NCI-H1436 (cell line): ENCODE measurements at regions not wholly inside any gene's neighbourhood (a gene's known extent, or its start where the extent isn't known, plus 50 kb on each side); places are given as distances from the start of the nearest gene placed in this dataset.

ENCODE experiments used
- DNase-seq: peaks from one replicate; lab custom pipeline; 2025; lab: John Stamatoyannopoulos, UW

GRCh38 chr17:33977729-33978514 is 277.2 kb upstream of the CCL2 start:
- no peak for DNase-seq

- no peak for DNase-seq
These were observed 276.2 kb upstream of the CCL2 start for GRCh38 chr17:33978889-33979288.

GRCh38 chr17:33980193-33980592 is 274.9 kb upstream of the CCL2 start:
- no peak for DNase-seq

- DNase-seq: peak; percentile 80
These were observed 273.1 kb upstream of the CCL2 start for GRCh38 chr17:33981711-33982601.

- DNase-seq: no peak
These were observed 272.2 kb upstream of the CCL2 start for GRCh38 chr17:33982909-33983308.

GRCh38 chr17:33983824-33984574 is 271.1 kb upstream of the CCL2 start:
- DNase-seq: no peak

DNA sequence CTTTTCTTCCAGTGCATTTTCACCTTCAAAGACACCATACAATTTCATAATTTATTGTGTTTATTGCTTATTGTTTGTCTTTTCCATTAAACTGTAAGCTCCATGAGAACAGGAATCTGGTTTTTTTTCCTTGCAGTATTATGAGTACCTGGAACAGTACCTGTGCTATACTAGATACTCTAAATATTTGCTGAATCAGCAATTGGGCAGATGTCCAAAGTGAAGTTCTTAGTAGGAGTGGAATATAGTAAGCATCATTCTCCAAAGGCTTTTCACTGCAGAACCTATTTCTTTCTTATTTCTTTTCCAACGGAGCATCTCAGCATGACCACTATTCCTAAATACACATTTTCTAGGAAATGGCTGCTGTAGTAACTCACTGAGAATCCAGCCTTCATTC is 269.0 kb upstream of the CCL2 start:
- DNase-seq: no peak

DNA sequence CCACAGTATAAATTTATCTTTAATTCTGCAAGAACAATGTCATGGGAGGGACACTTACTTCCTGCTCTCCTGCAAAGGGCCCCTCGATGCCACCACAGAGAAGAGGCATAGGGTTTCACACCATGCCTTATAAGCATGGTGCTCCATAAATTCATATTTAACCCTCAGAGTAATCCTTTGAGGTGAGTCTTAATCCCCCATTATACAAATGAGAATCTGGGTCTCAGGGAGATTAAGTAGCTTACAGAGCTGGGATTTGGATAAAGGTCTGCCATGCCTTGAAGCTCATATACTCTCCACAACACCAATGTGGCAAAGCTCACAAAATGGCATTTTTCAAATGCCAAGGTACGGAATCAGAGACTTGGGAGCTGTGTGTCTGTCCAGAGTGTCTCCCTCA is 268.5 kb upstream of the CCL2 start:
- DNase-seq: no peak

DNA sequence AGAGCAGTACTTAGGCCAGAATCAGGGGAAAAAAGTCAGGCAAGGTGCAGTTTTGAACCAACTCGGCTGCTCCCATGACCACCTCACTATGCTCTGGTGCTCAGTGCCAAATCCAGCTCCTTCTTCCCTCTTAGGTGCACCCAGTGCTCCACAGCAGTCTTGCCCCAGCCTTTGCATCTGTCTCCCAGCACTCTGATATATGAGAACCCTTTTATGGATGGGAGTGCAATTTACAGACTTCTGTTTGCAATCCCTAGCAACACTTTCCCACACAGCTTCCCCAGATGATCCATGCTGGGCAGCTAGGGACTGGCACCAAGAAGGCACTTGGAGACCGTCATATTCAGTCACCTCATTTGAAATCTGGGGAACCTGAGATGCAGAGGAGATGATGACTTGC is 267.9 kb upstream of the CCL2 start:
- DNase-seq: no peak

GRCh38 chr17:33989361-33990148 is 265.5 kb upstream of the CCL2 start:
- no peak for DNase-seq

- no peak for DNase-seq
These were observed 264.0 kb upstream of the CCL2 start for GRCh38 chr17:33990943-33991706.

GRCh38 chr17:33992113-33992512 is 263.0 kb upstream of the CCL2 start:
- no peak for DNase-seq

GRCh38 chr17:34000639-34001038 is 254.4 kb upstream of the CCL2 start:
- no peak for DNase-seq

DNA sequence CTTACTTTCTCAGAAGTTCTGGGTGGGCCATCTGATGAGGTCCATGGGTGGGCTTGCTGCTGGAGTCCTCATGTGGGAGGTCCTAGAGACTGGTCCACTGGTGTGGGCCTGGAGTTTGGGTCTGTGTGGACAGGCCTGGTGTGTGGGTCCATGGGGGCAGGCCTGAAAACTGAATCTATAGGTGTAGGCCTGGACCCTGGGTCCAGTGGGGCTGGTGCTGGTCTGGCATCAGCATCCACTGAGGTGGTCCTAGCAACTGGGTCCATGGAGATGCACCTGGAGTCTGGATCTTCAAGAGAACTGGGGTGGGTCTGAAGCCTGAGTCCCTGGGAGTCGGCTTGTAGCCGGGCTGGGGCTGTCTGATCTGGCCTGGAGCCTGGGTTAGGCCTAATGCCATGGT is 253.8 kb upstream of the CCL2 start:
- DNase-seq: no peak

GRCh38 chr17:34006126-34006525 is 249.0 kb upstream of the CCL2 start:
- DNase-seq: no peak

DNA sequence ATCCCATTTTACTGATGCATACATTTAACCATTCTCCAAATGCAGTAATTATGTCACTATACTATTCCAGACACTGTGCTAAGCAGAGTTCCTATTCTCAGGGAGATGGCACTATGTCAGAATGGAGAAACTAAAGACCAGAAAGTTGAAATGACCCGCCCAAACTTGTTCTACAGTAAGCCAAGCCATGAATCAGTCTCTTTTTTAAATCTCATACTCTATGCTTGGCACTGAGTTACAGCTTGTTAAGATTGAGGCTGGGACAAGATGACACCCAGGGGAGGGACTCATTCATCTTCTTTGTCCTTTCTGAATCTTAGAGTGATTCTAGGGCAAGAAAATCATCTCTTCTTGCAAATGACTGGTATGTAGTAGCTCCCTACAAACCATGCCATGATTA is 247.0 kb upstream of the CCL2 start:
- DNase-seq: no peak

DNA sequence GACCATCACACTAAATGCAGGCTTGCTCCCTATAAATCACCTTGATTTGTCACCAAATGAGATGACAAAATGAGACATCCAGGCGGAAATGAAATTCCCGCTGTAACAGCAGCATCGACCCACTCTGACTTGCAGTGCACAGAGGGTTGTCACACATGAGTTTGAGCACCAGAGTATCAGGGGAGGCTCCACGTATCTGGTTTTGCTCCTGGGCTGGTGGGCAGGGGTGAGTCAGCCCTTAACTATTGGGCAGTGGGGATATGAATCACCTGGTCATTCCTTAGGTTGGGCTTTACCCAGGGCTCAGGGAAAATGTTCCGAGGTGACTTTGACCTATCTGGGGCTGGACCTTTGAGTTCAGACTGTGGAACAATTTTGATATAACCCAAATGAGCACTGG is 245.2 kb upstream of the CCL2 start:
- DNase-seq: no peak

DNA sequence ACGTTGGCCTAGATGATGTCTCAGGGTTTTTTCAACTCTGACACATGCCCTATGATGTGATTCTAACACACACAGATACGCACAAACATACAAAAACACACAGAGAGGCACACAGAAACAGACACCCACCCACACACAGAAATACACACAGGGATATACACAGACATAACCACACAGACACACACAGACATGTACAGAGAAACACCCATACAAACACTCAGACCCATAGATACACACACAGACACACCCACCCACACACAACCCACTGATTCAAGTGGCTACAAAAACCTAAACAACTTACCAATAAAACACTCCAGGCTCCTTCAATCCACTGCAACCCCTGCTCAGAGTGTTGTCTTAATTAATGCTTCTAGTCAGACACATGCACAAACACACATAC is 244.6 kb upstream of the CCL2 start:
- DNase-seq: no peak

DNA sequence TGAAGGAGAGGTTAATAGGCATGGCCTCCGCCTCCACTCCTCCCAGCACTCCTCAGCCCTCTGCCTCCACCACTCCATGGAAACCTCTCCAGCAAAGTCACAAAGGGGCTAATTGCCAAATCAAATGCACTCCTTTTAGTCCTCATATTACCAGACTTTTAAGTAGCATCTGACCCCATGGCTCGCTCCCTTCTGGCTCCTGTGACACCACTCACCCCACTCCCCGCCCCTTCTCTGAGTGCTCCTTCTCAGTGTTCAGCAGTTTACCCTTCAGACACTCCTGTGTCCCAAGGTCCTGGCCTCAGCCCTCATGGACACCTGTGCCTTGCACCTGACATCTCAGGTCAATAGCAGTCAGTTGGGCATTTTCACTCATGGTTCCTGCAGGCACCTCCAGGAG is 243.5 kb upstream of the CCL2 start:
- DNase-seq: no peak

- no peak for DNase-seq
These were observed 242.2 kb upstream of the CCL2 start for GRCh38 chr17:34012709-34013375.
